Parathyroid adenoma (tissue), 2 donors: ENCODE measurements at regions not wholly inside any gene's neighbourhood (a gene's known extent, or its start where the extent isn't known, plus 50 kb on each side); places are given as distances from the start of the nearest gene placed in this dataset.

ENCODE experiments used
- H2AFZ ChIP-seq: fragments of 300-600 bp; sonication (generic); one replicate; pipeline ENCODE4 v1.7.0; 2017; ENCODE audit warnings: antibody characterized with exemption, mild to moderate bottlenecking
- H3K27ac ChIP-seq: fragments of 300-600 bp; sonication (generic); one replicate; pipeline ENCODE4 v1.7.0; 2017
- H3K27me3 ChIP-seq: fragments of 300-600 bp; sonication (generic); one replicate; pipeline ENCODE4 v1.7.0; 2017; ENCODE audit warnings: low read length; ENCODE audit not compliant: control insufficient read depth, insufficient read depth
- H3K36me3 ChIP-seq: fragments of 300-600 bp; sonication (generic); one replicate; pipeline ENCODE4 v1.7.0; 2017; ENCODE audit warnings: low read length; ENCODE audit not compliant: control insufficient read depth, insufficient read depth
- H3K4me1 ChIP-seq: fragments of 300-600 bp; sonication (generic); one replicate; pipeline ENCODE4 v1.7.0; 2017; ENCODE audit warnings: control low read depth
- H3K4me2 ChIP-seq: fragments of 300-600 bp; sonication (generic); one replicate; pipeline ENCODE4 v1.7.0; 2017; ENCODE audit warnings: low read length
- H3K4me3 ChIP-seq: fragments of 300-600 bp; sonication (generic); one replicate; pipeline ENCODE4 v1.7.0; 2017; ENCODE audit warnings: low read depth, low read length
- H3K79me2 ChIP-seq: fragments of 300-600 bp; sonication (generic); one replicate; pipeline ENCODE4 v1.7.0; 2017; ENCODE audit warnings: control low read depth
- H3K9ac ChIP-seq: fragments of 300-600 bp; sonication (generic); one replicate; pipeline ENCODE4 v1.7.0; 2017; ENCODE audit warnings: mild to moderate bottlenecking
- H3K9me3 ChIP-seq: fragments of 300-600 bp; sonication (generic); one replicate; pipeline ENCODE4 v1.7.0; 2017; ENCODE audit warnings: low read length; ENCODE audit not compliant: control insufficient read depth
- TF ChIP-seq, protein P1 (sequence below): fragments of 300-600 bp; sonication (generic); IDR thresholded peaks from one replicate; pipeline ENCODE4 v1.7.0; 2017; ENCODE audit warnings: antibody characterized with exemption, mild to moderate bottlenecking
- donor health status: primary hyperparathyroidism.

DNA sequence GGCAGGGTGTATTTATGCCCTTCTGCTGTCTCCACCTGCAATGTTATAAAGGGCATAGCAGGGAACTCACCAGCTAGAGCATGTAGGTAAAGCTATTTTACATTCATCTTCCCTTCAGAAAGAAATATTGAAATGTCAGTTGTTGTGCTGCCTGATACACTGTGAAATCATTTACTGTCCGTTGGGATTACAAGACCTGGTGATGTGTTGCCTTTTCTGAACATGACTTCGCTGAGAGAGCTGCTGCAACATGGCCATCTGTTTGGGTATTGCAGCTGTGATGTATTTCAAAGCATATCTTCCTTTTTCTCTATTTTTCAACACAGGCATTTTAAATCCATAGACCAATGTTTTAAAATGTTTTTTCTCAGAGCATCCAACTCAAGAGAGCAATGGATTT is 644.1 kb upstream of the GNPDA2 start:
- H3K9ac ChIP-seq, result no peak overlapping the region
- TF ChIP-seq, protein P1, sequence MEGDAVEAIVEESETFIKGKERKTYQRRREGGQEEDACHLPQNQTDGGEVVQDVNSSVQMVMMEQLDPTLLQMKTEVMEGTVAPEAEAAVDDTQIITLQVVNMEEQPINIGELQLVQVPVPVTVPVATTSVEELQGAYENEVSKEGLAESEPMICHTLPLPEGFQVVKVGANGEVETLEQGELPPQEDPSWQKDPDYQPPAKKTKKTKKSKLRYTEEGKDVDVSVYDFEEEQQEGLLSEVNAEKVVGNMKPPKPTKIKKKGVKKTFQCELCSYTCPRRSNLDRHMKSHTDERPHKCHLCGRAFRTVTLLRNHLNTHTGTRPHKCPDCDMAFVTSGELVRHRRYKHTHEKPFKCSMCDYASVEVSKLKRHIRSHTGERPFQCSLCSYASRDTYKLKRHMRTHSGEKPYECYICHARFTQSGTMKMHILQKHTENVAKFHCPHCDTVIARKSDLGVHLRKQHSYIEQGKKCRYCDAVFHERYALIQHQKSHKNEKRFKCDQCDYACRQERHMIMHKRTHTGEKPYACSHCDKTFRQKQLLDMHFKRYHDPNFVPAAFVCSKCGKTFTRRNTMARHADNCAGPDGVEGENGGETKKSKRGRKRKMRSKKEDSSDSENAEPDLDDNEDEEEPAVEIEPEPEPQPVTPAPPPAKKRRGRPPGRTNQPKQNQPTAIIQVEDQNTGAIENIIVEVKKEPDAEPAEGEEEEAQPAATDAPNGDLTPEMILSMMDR, result no peak
- H3K4me1 ChIP-seq, result no peaks in the 10 kb centered on the region
- no peak overlapping the region for H3K4me2 ChIP-seq
- no peaks in the 10 kb centered on the region for H3K36me3 ChIP-seq
- H3K4me3 ChIP-seq, result no peak overlapping the region
- no peak overlapping the region for H2AFZ ChIP-seq
- no peaks in the 10 kb centered on the region for H3K9me3 ChIP-seq
- no peaks in the 10 kb centered on the region for H3K79me2 ChIP-seq
- H3K27ac ChIP-seq, result no peak overlapping the region
- no peaks in the 10 kb centered on the region for H3K27me3 ChIP-seq

DNA sequence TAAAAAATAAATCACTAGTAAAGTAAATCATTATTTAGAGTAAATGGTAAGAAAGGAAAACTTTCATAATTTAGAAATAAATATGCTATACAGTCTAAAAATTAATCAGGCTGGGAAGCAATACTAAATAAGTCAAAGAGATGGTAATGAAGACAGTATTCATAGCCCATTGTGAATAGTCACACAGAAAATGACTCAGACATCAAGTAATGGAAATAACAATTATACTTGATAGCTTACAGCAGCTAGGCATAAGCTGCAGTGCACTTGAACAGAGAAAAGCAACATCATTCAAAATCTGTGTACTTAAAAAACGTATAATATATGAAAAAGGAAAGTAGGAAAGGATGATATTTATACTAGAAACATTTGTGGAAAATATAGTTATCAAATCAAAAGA is 642.5 kb upstream of the GNPDA2 start:
- Histone ChIP-seq H3K4me3 (no peak overlapping the region), H3K9me3 (no peaks in the 10 kb centered on the region), H3K36me3 (no peaks in the 10 kb centered on the region), H3K27ac (no peak overlapping the region), H3K4me2 (no peak overlapping the region), H3K79me2 (no peaks in the 10 kb centered on the region), H3K4me1 (no peaks in the 10 kb centered on the region), H2AFZ (no peak overlapping the region), H3K9ac (no peak overlapping the region), H3K27me3 (no peaks in the 10 kb centered on the region)
- TF ChIP-seq, protein P1, result no peak

- H3K9ac ChIP-seq, result no peak overlapping the region
- H3K4me3 ChIP-seq, result no peak overlapping the region
- no peak overlapping the region for H2AFZ ChIP-seq
- no peaks in the 10 kb centered on the region for H3K4me1 ChIP-seq
- no peaks in the 10 kb centered on the region for H3K79me2 ChIP-seq
- H3K9me3 ChIP-seq, result no peaks in the 10 kb centered on the region
- H3K36me3 ChIP-seq, result no peaks in the 10 kb centered on the region
- TF ChIP-seq, protein P1, result no peak
- H3K27me3 ChIP-seq, result no peaks in the 10 kb centered on the region
- no peak overlapping the region for H3K27ac ChIP-seq
- no peak overlapping the region for H3K4me2 ChIP-seq
Observed at GRCh38 chr4:45363931-45364330, 637.6 kb upstream of the GNPDA2 start.

- H3K9me3 ChIP-seq, result no peaks in the 10 kb centered on the region
- no peak overlapping the region for H3K27ac ChIP-seq
- no peak overlapping the region for H3K4me2 ChIP-seq
- H3K27me3 ChIP-seq, result no peaks in the 10 kb centered on the region
- H3K9ac ChIP-seq, result no peak overlapping the region
- no peaks in the 10 kb centered on the region for H3K4me1 ChIP-seq
- H3K79me2 ChIP-seq, result no peaks in the 10 kb centered on the region
- TF ChIP-seq, protein P1, result no peak
- no peaks in the 10 kb centered on the region for H3K36me3 ChIP-seq
- no peak overlapping the region for H2AFZ ChIP-seq
- H3K4me3 ChIP-seq, result no peak overlapping the region
Observed at GRCh38 chr4:45358573-45359506, 632.5 kb upstream of the GNPDA2 start.

GRCh38 chr4:45353161-45353560 is 626.8 kb upstream of the GNPDA2 start:
- TF ChIP-seq, protein P1, result no peak
- no peaks in the 10 kb centered on the region for H3K27me3 ChIP-seq
- H3K27ac ChIP-seq, result no peak overlapping the region
- no peaks in the 10 kb centered on the region for H3K36me3 ChIP-seq
- no peak overlapping the region for H2AFZ ChIP-seq
- no peaks in the 10 kb centered on the region for H3K9me3 ChIP-seq
- no peaks in the 10 kb centered on the region for H3K79me2 ChIP-seq
- H3K4me2 ChIP-seq, result no peak overlapping the region
- H3K4me3 ChIP-seq, result no peak overlapping the region
- H3K9ac ChIP-seq, result no peak overlapping the region
- H3K4me1 ChIP-seq, result no peaks in the 10 kb centered on the region
